ENCODE measurements at regions not wholly inside any gene's neighbourhood (a gene's known extent, or its start where the extent isn't known, plus 50 kb on each side); places are given as distances from the start of the nearest gene placed in this dataset.

GRCh38 chr10:9451211-9451773 lies 1396.8 kb downstream of the GATA3 start:
- TF ChIP-seq CTCF (IDR thresholded peaks at IDR 0.05) = no peak
- no peak for TF ChIP-seq POLR2AphosphoS5 (IDR thresholded peaks at IDR 0.05; ENCODE audit: insufficient read depth in 1 of 2, low read depth in 1 of 2)
